GM12865 (cell line): ENCODE measurements at regions not wholly inside any gene's neighbourhood (a gene's known extent, or its start where the extent isn't known, plus 50 kb on each side); places are given as distances from the start of the nearest gene placed in this dataset.

Experiments used
- DNase-seq: peaks from one replicate; pipeline ENCODE4 v3.0.0; 2010; ENCODE audit warnings: low read depth
- H3K4me3 ChIP-seq: 2 replicates; pipeline ENCODE4 v1.5.1; 2011; ENCODE audit warnings: mild to moderate bottlenecking, low read depth, low read length, control low read depth
- CTCF ChIP-seq: IDR thresholded peaks from 2 replicates; pipeline ENCODE4 v1.5.1; 2011; ENCODE audit warnings: low read length, control low read depth, low read depth, inconsistent platforms; ENCODE audit not compliant: insufficient read depth; ENCODE audit errors: missing control alignments

DNA sequence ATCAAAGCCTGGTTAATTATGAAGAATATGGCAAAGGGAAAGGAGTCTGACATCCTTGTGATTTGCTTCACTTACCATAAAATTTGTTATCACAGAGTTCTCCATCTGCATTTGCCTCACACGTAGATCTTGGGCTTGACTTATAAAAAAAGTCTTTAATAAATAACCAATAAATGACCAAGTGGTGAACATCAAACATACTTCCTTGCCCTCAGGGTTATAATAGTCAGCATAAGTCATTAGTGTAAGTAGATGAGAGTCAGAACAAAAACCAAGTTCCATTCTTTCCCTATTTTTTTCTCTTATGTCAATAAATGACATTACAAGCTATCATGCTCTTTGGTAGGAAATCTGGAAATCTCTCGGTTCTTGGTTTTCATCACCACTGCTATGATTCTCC lies 635.4 kb upstream of the ATXN7L3B start:
- TF ChIP-seq CTCF = no peak

DNA sequence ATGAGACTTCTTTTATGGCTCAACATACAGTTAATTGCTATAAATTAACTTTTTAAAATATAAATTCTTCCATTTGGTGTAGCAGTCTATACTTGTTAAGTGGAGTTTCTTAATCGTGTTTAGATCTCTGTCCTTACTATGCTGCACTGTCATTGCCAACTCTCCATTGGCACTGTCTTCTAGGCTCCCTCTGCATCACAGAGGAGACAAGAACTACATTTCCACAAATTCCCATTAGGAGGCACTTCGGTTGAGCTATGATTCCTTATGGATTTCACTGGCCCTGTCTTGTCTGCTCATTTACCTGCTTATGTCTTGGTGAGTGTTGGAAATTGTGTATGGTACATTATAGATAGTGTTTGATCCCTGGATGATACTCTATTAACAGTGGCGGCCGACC lies 630.9 kb upstream of the ATXN7L3B start:
- no peak overlapping the region for H3K4me3 ChIP-seq
- no peak for DNase-seq
- TF ChIP-seq CTCF = no peak

More for the DNA sequence above, 635.4 kb upstream of the ATXN7L3B start:
- DNase-seq = no peak
- no peak overlapping the region for H3K4me3 ChIP-seq

DNA sequence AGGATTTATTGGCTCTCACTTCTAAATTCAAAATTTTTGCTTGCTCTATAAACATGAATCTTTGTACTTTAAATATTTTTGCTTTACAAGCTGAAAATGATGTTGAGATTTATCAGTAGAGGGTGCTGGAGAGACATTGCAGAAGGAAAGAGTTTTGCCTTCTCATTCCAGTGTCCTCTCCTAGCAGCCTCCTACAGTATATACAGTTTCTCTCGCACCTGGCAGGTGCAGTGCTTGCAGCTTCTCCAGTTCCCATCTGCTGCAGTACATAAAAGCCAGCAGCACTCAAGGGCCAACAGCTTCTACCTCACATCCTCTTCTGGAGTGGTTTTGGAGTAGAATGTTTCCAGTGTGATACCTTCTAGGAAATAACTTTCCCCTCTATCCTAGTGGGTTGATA lies 601.8 kb upstream of the ATXN7L3B start:
- DNase-seq = no peak
- H3K4me3 ChIP-seq = no peak overlapping the region
- TF ChIP-seq CTCF = no peak

GRCh38 chr12:73947326-73948026 lies 590.2 kb upstream of the ATXN7L3B start:
- no peak for TF ChIP-seq CTCF
- no peak for DNase-seq
- H3K4me3 ChIP-seq = no peak overlapping the region

DNA sequence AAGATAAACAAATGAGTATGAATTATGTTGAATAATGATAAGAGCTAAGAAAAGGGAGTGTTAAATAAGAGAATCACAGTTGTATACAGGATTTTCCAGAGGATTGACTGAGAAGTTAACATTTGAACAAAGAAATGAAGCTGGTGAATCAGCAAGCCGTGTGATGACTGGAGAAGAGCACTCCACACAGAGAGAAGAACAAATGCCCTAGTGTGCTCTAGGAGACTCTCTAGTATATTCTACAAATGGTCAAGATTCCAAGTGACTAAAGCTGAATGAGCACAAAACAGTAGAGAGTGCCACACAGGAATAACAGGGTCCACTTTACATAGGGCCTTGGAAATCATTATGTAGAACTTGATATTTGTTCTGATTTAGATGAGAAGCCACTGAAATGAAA lies 587.1 kb upstream of the ATXN7L3B start:
- no peak for TF ChIP-seq CTCF
- no peak overlapping the region for H3K4me3 ChIP-seq
- DNase-seq = no peak

GRCh38 chr12:73951956-73952703 lies 585.5 kb upstream of the ATXN7L3B start:
- DNase-seq = no peak
- no peak overlapping the region for H3K4me3 ChIP-seq
- TF ChIP-seq CTCF = no peak

GRCh38 chr12:73964641-73965040 lies 573.0 kb upstream of the ATXN7L3B start:
- no peak for DNase-seq
- H3K4me3 ChIP-seq = no peak overlapping the region
- TF ChIP-seq CTCF = no peak
